HG02970 (cell line): ENCODE measurements at regions not wholly inside any gene's neighbourhood (a gene's known extent, or its start where the extent isn't known, plus 50 kb on each side); places are given as distances from the start of the nearest gene placed in this dataset.
"Not testable (repeated sequence)": the region's sequence is repeated elsewhere in the genome, so short reads cannot be mapped to it uniquely, and the experiment has no call there.

Experiments
- ATAC-seq: cut with Tn5 transposase; IDR thresholded peaks from one replicate; pipeline ENCODE4 v1.9.1; 2021; ENCODE audit warnings: mild to moderate bottlenecking, moderate library complexity, moderate number of reproducible peaks; ENCODE audit not compliant: unreplicated experiment, low FRiP score

DNA sequence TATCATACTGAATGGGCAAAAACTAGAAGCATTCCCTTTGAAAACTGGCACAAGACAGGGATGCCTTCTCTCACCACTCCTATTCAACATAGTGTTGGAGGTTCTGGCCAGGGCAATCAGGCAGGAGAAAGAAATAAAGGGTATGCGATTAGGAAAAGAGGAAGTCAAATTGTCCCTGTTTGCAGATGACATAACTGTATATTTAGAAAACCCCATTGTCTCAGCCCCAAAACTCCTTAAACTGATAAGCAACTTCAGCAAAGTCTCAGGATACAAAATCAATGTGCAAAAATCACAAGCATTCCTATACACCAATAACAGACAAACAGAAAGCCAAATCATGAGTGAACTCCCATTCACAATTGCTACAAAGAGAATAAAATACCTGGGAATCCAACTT, 52.5 kb upstream of the CCDC71L start:
- not testable (repeated sequence) for ATAC-seq

DNA sequence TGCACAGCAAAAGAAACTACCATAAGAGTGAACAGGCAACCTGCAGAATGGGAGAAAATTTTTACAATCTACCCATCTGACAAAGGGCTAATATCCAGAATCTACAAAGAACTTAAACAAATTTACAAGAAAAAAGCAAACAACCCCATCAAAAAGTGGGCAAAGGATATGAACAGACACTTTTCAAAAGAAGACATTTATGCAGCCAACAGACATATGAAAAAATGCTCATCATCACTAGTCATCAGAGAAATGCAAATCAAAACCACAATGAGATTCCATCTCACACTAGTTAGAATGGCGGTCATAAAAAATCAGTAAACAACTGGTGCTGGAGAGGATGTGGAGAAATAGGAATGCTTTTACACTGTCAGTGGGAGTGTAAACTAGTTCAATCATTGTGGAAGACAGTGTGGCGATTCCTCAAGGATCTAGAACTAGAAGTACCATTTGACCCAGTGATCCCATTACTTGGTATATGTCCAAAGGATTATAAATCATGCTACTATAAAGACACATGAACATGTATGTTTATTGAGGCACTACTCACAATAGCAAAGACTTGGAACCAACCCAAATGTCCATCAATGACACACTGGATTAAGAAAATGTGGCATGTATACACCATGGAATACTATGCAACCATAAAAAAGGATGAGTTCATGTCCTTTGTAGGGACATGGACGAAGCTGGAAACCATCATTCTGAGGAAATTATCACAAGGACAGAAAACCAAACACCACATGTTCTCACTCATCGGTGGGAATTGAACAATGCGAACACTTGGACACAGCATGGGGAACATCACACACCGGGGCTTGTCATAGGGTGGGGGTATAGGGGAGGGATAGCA, 53.9 kb upstream of the CCDC71L start:
- ATAC-seq: not testable (repeated sequence)

GRCh38 chr7:106715730-106716129, 54.8 kb upstream of the CCDC71L start:
- no peak for ATAC-seq

DNA sequence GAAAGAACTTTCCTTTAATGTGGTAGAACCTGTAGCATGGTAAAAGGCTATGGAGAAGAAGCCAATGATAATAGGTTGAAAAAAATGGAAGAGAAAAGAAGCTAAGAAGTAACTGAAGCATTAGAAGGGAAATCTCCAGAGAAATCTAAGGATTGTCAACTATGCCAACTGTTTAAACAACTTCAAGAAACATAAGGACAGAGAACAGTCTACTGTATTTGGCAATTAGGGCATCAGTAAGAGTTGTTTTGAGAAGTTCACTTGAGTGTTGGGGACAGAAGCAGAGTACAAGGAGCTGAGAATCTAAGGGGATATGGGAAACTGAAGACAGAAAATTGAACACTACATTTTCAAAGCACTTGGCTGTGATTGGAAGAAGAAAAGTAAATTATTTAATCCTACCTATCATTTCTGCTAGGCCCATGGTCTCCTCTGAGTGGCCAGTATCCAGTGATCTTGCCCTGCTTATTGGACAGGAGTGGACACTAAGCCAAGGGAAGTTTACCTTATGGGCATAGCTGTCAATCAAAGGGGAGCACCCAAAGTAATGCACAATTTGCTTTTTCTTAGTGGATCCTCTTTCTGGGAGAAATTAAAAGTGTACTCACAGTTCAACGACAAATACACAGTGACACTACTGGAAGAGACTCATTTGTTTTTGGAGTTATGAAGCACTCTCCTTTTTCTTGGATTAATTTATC, 56.4 kb upstream of the CCDC71L start:
- no peak for ATAC-seq

GRCh38 chr7:106717955-106718871, 57.3 kb upstream of the CCDC71L start:
- no peak for ATAC-seq

DNA sequence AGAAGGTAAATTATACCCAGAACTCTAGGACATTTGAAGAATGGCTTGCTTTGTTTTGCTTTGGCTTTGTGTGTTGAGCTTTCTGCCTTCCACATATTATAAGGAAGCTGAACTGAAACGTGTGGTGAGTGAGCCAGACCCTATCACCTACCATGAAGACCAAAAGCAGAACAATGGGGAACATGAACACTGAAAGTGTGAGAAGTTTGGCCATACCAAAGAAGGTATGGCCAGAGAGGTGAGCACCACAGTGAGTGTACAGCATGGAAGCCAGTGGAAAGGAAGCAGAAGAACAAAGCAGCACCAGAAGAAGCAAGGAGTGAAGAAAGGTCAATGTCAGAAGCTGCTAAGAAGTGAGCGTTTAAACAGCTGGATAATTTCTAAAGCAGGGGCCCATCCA, 59.7 kb upstream of the CCDC71L start:
- no peak for ATAC-seq

- ATAC-seq: no peak
Observed at GRCh38 chr7:106721816-106722785, 61.1 kb upstream of the CCDC71L start.

GRCh38 chr7:106723398-106723797, 62.4 kb upstream of the CCDC71L start:
- ATAC-seq: no peak

GRCh38 chr7:106729720-106730385, 68.9 kb upstream of the CCDC71L start:
- ATAC-seq: no peak

DNA sequence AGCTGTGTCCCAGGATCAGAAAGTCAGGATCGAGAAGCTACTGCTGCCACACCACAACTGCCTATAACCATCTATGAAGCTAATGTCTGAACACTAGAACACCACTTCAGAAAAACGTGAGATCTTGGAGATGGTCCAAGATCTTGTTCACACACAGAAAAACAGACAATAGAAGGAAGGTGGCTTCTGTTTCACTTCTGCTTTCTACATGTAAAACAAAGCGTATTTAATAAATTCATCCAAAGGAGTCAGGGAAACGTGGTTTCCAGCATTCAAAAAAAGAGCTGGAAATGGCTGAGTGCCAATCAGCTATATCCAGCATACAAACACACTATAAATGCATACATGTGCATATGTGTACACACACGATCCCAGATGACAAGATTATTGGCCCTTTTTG, 70.2 kb upstream of the CCDC71L start:
- ATAC-seq: no peak

GRCh38 chr7:106731646-106732444, 70.9 kb upstream of the CCDC71L start:
- ATAC-seq: no peak

DNA sequence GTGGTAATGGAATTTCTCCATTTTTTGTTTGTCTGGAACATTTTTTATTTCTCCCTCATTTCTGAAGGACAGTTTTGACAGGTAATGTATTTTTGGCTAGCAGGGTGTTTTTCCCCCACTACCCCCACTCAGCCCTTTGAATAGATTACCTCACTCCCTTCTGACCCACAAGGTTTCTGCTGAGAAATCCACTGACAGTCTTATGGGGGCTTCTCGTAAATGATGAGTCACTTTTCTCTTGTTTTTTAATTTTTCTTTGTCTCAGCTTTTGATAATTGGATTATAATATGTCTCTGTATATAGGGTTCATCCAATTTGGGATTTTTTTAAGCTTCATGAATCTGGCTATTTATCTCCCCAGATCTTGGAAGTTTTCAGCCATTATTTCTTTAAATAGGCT, 74.7 kb upstream of the CCDC71L start:
- ATAC-seq: no peak

DNA sequence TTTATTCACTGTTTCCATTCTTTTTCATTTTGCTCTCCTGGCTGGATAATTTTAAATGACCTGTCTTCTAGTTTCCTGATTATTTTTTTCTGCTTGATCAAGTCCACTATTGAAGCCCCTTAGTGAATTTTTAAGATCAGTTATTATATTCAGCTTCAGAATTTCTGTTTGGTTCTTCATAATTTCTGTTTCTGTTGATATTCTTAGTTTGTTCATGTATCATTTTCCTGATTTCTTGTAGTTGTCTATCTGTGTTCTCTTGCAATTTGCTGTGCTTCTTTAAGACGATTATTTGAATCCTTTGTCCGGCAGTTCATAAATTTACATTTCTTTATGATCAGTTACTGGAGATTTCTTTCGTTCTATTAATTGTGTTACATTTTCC, 75.2 kb upstream of the CCDC71L start:
- no peak for ATAC-seq

DNA sequence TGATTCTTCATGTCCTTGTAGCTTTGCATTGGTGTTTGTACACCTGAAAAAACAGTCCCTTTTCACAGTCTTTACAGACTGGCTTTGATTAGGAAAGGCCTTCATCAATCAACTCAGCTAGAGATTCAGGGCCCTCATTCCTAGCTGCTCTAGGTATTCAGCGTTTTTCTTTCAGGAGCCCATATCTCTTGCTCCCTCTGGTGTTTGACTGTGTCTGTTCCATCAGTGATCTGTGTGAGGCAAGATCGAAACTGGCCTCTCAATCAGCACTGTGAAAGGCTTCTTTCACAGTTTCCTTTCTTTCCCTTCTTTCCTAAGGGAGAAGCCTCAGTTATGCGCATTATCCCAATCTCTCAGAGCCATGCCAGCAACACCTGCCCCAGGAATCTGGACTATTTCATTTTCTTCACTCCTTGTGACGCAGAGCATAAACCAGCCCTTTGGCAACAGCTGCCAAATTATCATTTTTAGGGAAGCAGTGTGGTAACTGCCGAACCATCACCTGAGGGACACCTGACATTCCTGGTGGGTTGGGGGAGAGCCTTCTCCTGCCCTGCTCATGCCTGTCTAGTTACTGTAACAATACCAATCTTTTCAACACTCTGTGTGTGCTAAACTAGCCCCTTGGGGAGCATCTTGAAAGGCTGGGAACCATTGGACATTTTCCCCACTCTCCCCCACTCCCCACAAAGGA, 75.7 kb upstream of the CCDC71L start:
- ATAC-seq: no peak

DNA sequence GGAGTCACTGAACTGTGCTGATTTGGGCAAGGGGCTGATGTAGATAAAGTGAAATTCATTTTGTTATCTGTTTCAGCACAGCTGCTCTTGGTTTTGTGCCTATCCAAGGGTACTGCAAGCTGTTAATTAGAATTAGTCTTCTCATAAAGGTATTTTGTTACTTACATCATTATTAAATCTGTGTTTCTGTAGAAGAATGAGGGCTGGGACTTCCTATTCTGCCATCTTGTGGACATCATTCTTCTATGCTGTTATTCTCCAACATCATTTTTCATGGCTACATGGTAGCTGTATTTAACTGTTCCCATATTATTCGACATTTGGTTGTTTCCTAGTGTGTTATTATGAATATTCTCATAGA, 76.2 kb upstream of the CCDC71L start:
- ATAC-seq: no peak

- ATAC-seq: no peak
Observed at GRCh38 chr7:106740806-106741205, 79.8 kb upstream of the CCDC71L start.

DNA sequence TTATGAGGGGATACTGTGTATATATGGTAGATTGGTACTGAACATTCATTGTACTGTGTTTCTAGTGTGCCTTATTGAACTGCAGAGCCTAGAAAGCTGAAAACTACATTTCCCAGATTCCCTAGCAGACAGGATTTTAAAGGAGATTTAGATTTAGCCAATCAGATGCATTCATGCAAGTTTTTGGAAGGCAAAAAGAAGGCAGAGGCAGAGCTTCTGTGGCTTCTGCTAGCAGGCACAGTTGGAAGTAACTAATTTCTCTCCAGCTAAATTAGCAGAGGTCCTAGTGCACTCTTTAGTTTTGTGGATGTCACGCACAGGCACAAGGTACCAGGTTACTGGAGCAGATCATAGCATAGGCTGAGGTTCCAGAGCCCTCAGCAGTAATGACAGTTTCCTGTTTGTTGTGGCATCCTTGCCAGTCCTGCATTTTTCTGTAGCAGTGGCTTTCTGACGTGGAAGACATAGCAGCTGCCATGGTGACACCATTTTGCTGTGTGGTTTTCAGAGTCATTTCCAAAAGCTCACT, 83.7 kb upstream of the CCDC71L start:
- ATAC-seq: no peak

DNA sequence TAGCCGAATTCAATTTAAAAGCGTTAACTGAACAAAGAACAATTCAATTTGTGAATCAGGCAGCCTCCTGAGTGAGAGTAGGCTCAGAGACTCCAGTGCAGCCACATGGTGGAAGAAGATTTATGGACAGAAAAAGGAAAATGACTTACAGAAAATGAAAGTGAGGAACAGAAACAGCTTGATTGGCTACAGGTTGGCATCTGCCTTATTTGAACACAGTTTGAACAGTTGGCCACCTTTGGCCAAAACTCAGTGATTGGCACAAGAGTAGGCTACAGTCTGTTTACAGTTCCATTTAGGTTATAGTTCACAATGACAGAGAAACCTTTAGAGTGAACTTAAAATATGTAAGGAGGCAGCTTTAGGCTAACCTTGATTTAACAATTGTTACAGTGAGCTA, 86.3 kb upstream of the CCDC71L start:
- not testable (repeated sequence) for ATAC-seq
